SK-N-MC (cell line): ENCODE measurements at regions not wholly inside any gene's neighbourhood (a gene's known extent, or its start where the extent isn't known, plus 50 kb on each side); places are given as distances from the start of the nearest gene placed in this dataset.

Experiments used
- EZH2 ChIP-seq: fragments of 200-600 bp; sonication (generic); IDR thresholded peaks from one replicate; pipeline ENCODE4 v1.6.1; 2017; ENCODE audit warnings: antibody characterized with exemption
- POLR2AphosphoS5 ChIP-seq: IDR thresholded peaks from 2 replicates; pipeline ENCODE4 v1.6.1; 2012; ENCODE audit warnings: mild to moderate bottlenecking, low read depth, low read length, borderline replicate concordance

GRCh38 chr21:17978895-17979294 is 159.7 kb upstream of the C21orf91 start:
- TF ChIP-seq EZH2 (no peak), POLR2AphosphoS5 (no peak)
